Ishikawa (cell line): ENCODE measurements at regions not wholly inside any gene's neighbourhood (a gene's known extent, or its start where the extent isn't known, plus 50 kb on each side); places are given as distances from the start of the nearest gene placed in this dataset.

Source experiments
- EGR1 ChIP-seq: IDR thresholded peaks from 2 replicates; pipeline ENCODE4 v1.6.1; 2012
- EP300 ChIP-seq: IDR thresholded peaks from 2 replicates; pipeline ENCODE4 v1.6.1; 2012; ENCODE audit warnings: borderline replicate concordance
- FOXM1 ChIP-seq: IDR thresholded peaks from 2 replicates; pipeline ENCODE4 v1.6.1; 2012; ENCODE audit warnings: low read depth, borderline replicate concordance
- MAX ChIP-seq: IDR thresholded peaks from 2 replicates; pipeline ENCODE4 v1.6.1; 2012
- NFIC ChIP-seq: IDR thresholded peaks from 2 replicates; pipeline ENCODE4 v1.6.1; 2012
- RAD21 ChIP-seq: IDR thresholded peaks from 2 replicates; pipeline ENCODE4 v1.6.1; 2012; ENCODE audit warnings: low read depth
- TAF1 ChIP-seq: IDR thresholded peaks from 2 replicates; pipeline ENCODE4 v1.6.1; 2012; ENCODE audit warnings: low read depth, mild to moderate bottlenecking
- TCF12 ChIP-seq: IDR thresholded peaks from 2 replicates; pipeline ENCODE4 v1.6.1; 2012; ENCODE audit warnings: low read depth
- TF ChIP-seq, protein P1 (sequence below): IDR thresholded peaks from 2 replicates; pipeline ENCODE4 v1.6.1; 2012; ENCODE audit warnings: low read depth, mild to moderate bottlenecking

GRCh38 chr2:121895723-121896571 is 140.5 kb downstream of the TSN start:
- TF ChIP-seq TCF12 (no peak), MAX (no peak), FOXM1 (no peak), EGR1 (no peak), NFIC (no peak), EP300 (no peak), TAF1 (no peak), RAD21 (no peak)
- TF ChIP-seq, protein P1, sequence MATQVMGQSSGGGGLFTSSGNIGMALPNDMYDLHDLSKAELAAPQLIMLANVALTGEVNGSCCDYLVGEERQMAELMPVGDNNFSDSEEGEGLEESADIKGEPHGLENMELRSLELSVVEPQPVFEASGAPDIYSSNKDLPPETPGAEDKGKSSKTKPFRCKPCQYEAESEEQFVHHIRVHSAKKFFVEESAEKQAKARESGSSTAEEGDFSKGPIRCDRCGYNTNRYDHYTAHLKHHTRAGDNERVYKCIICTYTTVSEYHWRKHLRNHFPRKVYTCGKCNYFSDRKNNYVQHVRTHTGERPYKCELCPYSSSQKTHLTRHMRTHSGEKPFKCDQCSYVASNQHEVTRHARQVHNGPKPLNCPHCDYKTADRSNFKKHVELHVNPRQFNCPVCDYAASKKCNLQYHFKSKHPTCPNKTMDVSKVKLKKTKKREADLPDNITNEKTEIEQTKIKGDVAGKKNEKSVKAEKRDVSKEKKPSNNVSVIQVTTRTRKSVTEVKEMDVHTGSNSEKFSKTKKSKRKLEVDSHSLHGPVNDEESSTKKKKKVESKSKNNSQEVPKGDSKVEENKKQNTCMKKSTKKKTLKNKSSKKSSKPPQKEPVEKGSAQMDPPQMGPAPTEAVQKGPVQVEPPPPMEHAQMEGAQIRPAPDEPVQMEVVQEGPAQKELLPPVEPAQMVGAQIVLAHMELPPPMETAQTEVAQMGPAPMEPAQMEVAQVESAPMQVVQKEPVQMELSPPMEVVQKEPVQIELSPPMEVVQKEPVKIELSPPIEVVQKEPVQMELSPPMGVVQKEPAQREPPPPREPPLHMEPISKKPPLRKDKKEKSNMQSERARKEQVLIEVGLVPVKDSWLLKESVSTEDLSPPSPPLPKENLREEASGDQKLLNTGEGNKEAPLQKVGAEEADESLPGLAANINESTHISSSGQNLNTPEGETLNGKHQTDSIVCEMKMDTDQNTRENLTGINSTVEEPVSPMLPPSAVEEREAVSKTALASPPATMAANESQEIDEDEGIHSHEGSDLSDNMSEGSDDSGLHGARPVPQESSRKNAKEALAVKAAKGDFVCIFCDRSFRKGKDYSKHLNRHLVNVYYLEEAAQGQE = no peak
